ENCODE measurements at regions not wholly inside any gene's neighbourhood (a gene's known extent, or its start where the extent isn't known, plus 50 kb on each side); places are given as distances from the start of the nearest gene placed in this dataset.
"Not testable (repeated sequence)": the region's sequence is repeated elsewhere in the genome, so short reads cannot be mapped to it uniquely, and the experiment has no call there.

DNA sequence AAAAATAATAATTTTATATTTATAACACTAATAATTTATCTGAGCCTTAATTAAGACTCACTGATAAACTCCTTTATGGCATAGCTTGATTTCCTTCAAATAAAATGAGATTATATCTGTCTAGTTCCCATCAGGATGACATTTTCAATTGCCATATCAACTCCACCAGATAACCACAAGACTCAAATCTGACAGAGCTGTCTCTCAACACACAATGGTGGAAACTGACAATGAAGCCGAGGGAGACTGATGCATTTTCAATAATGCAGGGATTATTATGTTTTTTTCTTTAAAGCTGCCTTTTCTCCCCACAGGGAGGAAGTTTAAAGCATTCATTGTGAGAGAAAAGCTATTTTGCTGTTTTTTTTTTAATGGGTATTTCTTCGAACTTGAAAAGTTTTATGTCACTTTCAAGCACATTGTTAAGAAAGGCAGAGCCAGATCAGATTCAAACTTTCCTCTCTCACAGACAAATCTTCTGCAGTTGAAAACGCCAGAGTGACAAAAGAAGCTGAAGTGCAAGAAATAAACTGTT, 1326.9 kb upstream of the MIR17HG start:
- DNase-seq: no peak

DNA sequence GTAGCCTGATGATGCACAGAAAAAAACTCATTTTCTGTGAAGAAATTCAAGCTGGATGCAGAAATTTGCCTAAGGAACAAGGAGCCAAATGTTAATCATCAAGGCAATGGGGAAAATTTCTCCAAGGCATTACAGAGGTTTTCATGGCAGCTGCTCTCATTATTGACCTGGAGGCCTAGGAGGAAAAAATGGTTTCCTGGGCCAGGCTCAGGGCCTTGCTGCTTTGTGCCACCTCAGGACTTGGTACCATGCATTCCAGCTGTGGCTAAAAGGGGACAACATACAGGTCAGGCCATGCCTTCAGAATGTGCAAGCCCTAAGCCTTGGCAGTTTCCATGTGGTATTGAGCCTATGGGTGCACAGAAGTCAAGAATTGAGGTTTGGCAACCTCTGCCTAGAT, 1320.1 kb upstream of the MIR17HG start:
- no peak for DNase-seq

DNA sequence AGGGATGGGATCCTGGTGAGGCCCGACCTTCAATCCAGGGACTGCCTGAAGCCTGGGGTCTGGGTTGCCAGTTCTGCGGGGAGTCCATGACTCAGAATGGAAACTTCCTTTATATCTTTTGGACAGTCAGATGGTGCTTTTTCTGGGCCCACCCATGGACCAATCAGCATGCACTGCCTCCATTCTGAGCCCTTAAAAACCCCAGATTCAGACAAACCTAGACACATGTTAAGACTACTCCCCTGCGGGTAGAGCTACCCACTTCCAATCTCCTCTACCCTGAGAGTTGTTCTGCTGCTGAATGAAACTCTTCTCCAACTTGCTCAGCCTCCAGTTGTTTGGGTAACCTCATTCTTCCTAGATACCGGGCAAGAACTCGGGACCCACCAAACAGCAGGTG, 1315.2 kb upstream of the MIR17HG start:
- DNase-seq: no peak

DNA sequence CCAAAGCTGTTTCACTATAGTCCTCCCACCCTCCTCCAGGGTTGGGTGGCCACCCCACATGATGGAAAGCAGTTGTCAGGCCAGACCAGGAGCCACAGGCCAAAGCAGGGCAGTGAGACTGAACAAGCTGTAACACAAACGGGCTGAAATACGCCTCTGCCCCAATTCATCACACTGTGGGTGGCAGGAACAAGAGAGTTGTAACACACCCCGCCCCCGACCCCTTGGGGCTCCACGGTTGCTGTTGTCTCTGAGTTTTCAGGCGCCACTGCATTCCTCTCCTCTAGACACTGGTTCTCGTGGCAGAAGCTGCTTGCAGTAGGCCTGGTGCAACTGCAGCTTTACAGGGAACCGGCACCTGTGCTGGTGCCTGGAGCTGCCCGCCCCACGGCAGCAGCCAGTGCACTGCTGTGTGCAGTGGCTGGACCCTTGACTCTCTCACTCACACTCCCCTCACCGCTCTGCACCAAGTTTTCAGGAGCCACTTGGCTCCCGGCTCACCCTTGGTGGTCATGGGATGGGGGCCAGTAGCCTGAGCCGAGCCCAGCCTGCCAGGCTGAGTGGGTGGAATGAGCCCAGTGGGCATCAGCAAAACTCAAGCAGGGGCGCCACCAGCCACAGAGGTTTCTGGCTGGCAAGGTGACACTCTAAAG, 1314.5 kb upstream of the MIR17HG start:
- DNase-seq: no peak

DNA sequence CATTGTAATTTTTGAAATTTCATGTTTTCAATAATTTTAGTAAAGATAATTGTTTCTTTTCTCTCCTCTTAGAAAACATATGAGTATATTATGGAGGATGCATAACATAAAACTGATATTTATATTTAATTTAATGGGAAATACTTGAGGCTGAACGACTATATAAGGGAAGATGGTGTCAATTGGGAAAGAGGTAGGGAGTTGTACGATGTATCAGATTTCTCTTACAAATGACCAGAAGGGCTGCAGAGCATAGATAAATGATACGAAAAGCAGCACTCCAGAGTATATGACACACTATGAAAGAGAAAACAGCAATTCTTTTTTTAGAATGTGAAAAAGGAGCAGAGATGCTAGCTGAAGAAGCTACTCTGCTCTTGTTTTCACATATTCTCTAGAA, 1308.0 kb upstream of the MIR17HG start:
- DNase-seq: no peak

DNA sequence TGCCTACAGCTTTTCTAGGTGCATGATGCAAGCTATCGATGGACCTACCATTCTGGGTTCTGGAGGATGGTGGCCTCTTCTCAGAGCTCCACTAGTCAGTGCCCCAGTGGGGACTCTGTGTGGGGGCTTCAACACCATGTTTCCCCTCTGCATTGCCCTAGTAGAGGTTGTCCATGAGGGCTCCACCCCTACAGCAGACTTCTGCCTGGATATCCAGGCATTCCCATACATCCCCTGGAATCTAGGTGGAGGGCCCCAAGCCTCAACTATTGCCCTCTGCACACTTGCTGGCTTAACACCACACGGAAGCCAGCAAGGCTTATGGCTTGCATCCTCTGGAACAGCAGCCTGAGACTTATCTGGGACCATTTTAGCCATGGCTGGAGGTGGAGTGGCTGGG, 1299.9 kb upstream of the MIR17HG start:
- no peak for DNase-seq

DNA sequence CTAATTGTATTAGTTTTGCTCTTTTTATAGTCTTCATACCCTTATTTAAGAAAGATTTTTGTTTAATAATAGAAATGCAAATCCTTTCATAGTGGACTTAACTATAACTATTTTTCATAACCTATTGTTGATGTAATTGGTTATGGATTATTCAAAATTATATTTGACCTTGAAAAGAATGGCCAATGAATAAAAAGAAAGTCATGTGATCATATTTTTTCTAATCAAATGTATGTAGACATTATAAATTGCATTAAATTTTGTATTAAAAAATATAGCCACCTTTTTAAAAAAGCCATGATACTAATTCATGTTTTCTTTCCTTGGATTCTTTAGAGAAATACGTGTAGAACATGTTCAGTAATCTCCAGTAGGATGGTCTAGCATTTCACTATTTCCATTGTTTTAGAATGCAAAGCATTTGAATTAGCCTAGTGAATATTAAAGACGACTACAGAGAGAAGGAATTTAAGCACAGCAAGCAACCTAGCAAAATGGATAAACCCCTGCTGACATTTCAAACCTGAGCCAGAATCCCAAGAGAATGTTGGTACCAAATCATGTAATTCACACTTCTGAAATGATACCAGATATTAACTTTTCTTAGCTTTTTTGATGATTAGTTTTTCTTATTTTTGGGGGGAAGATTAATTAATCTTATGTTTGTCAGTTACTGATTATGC, 1297.4 kb upstream of the MIR17HG start:
- no peak for DNase-seq

DNA sequence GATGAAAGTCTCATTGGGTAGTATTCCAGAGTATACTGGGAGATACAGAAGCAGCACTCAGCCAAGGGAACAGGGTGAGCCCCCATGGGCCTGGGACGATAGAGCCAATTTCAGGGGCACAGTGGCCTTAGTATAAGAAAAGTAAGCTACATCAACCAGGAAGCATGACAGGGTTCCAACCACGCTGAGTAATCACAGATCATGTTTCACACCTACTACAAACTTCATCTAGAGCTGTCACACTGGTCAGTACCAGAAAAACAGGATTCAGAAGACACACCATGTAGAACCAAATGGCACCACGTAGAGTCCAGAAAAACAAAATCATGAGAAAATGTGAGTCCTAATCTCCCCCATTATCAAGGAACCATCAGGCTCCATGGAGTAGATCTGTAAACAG, 1292.4 kb upstream of the MIR17HG start:
- no peak for DNase-seq

DNA sequence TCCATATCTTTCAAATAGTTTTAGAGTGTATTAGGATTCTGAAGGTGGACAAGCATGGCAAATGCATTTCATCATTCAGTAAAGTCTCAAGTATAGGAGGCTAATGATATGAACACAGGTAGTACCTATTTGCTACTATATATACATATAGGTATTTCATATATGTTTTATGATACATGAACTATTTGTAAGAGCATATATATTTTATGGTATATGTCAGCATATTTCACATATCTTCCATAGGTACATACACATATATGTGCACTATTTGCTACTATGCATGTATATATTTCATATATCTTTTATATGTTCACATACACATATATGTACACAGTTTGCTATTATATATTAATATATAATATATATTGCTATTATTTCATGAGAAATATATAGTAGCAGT, 1291.7 kb upstream of the MIR17HG start:
- DNase-seq: no peak

DNA sequence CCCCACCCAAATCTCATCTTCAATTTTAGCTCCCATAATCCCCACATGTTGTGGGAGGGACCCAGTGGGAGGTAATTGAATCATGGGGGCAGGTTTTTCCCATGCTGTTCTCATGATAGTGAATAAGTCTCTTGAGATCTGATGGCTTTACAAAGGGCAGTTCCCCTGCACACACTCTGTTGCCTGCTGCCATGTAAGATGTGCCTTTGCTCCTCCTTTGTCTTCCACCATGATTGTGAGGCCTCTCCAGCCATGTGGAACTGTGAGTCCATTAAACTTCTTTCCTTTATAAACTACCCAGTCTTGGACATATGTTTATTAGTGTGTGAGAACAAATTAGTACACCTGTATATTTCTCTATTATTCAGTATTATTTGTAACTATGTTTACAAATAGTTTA, 1283.3 kb upstream of the MIR17HG start:
- DNase-seq: not testable (repeated sequence)

DNA sequence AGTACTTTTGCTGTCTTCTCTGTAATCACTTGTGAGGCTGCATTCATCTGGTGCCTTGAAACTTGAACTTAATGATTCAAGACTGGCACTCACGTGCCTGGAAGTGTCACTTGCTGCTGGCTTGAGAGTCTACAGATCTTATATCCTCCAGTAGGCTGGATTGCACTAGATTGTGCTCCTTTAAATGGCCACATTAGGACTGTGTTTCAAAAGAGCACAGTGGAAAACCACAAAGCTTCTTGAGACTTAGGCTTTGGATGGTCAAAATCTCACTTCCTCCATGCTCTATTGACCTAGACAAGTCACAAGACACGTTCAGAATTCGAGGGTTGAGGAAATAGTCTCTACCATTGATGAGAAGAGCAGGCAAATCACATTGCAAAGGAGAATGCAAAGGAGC, 1278.8 kb upstream of the MIR17HG start:
- no peak for DNase-seq

DNA sequence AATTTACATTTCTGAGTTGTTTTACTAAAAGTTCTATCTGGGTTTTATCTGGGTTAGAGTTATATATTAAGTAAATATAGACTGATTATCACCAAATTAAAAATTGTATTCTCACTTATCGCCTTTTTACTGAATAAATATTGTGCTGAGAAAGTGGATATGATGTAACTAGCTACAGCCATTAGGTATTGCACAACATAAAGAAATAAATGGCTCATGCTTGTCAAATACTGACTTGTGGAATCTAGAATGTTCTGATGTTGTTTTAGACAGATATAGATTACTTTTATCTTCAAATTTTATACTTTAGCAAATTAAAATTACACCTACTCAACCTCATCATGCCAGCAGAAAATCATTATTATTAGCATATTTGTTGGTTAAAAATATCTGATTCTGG, 1277.1 kb upstream of the MIR17HG start:
- no peak for DNase-seq

DNA sequence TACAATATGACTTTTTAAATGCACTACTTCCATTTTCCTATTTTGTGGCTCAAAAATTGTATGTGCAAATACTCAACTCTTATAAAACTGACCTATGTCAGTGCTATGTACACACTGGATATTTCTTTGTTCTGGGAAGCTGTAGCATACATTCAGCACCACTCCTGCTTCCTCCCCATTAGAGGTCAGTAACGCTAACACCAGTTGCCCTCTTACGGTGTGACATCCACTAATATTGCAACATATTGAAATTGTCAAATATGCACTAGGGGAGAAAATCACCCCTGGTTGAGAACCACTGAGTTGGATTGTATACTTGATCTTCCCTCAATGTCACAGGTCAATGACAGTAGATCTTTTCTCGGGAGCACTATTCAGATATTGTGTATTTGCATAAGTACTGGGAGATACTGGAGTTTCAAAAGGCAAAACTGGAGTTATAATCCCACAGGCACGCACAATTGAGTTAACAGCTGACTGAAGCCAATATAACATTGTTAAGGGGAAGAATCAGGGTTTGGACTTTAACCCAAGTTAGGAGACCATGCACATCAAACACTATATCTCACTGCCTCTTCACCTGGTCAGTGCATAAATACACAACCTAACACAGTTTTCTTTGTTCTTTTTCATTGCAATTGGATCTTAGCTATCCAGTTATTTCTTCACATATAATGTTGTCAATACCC, 1276.5 kb upstream of the MIR17HG start:
- DNase-seq: no peak

DNA sequence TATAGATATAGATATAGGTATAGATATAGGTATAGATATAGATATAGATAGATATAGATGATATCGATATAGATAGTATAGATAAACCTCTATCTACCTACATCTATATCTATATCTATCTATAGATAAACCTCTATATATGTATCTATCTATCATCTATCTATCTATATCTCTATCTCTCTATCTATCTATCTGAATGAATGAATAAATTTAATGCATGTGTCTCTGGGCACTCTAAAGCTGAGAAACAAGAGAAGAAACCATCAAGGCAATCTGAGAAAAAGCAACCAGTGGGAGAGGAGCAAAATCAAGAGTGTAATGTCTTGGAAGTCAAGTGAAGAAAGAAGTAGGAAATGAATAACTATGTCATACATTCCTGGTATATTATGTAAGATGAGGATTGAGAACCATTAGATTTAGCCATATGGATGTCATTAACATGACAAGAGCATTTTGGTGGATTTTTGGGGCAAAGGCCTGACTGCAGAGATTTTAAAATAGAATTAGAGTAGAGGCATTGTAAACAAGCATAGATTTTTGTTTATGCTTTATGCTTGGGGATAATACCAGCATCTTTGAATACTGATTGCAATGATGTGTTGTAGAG, 1262.7 kb upstream of the MIR17HG start:
- no peak for DNase-seq

DNA sequence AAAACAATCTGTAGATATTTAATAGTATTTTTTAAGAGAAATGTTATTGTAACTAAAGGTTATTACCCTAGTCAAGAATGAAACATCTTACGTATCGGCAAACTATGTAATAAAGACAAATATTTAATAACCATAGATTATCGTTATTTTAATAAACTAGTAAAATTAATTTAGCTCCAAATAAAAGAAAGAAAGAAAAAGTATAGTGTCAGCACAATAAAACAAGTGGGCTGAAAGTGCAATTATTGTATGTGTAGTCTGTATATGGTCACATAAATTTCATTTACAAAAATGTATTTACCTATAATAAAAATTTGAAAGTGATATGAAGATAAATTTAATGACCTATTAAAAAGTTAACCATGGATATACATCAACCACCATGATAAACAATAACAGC, 1258.4 kb upstream of the MIR17HG start:
- DNase-seq: no peak

DNA sequence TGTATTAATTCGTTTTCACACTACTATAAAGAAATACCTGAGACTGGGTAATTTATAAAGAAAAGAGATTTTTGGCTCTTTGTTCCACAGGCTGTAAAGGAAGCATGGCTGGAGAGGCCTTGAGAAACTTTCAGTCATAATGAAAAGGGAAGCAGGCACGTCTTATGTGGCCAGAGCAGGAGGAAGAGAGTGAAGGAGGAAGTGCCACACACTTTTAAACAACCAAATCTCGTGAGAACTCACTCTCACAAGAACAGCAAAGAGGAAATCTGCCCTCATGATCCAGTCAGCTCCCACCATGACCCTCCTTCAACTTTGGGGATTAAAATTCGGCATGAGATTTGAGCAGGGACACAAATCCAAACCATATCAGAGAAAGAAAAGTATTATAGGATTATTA, 1255.9 kb upstream of the MIR17HG start:
- DNase-seq: no peak

DNA sequence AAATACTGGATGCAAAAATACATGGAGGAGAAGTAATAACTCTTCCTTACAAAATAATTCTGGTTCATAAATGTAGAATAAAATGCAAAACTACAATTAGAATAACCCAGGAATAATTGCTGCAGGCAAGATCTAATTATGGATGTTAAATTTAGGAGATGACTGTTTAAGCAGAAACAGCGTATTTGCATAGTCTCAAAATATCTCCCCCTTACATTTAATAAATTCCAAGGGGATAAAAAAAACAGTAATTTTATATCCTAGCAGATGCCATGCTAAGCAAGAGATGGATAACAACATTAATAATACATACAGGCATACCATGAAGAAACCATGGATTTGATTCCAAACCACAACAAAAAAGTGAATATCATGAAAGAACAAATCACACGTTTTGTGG, 1253.1 kb upstream of the MIR17HG start:
- no peak for DNase-seq

DNA sequence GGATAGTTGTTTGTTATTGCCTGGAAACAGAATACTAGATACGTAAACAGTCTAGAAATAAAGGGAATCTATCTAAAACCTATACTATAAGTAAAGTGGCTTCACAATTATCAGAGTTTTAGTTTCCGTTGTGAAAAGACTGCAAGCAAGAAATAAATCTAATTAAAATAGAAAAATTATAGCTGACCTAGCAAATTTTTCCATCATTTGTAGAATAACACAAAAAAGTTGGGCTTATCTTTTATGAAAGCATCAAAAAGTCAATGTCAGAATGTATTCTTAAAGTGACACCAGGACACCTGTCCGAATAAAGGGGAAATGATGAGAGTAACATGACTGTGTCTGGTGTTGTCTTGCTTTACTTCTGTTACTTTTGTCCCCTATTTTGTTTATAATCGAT, 1248.9 kb upstream of the MIR17HG start:
- no peak for DNase-seq

DNA sequence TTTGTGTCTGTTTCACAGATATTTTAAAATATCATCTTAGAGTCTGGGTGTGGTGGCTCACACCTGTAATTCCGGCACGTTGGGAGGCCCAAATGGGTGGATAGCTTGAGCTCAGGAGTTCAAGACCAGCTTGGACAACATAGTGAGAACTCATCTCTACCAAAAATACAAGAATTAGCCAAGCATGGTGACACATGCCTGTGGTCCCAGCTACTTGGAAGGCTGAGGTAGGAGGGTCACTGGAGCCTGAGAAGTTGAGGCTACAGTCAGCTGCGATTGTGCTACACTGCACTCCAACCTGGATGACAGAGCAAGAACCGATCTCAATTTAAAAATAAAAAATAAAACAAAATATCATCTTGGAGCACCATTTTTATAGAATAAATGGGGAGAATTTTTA, 1247.6 kb upstream of the MIR17HG start:
- DNase-seq: no peak

DNA sequence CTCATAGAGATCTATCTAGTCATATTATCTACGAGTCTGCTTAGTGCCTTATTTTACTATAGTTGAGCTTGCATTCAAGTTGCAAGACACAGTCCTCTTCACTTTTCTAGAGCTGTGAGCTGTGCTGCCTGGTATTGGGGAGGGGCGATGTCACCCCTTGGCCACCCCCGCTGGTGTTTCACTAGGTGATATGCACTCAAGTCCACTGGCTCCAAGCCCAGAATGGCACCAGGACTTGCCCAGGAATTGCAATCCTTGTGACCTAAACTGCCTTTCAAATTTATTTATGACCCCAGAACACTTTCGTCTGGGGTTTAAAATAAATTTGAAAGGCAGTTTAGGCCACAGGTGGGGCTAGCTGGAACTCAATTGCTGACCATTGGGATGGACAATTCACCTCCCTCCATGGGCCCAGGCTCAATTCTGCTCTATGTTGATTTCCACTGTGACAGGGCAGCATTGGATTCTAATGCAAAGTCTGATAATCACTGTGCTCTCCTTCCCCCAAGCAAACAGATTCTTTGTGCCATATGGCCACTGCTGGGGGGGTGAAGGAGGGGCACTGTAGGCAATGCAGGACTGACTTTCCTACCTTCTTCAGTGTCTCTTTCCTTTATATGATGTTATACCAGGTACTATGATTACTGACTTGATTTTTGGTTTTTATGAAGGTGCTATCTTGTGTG, 1244.2 kb upstream of the MIR17HG start:
- no peak for DNase-seq

DNA sequence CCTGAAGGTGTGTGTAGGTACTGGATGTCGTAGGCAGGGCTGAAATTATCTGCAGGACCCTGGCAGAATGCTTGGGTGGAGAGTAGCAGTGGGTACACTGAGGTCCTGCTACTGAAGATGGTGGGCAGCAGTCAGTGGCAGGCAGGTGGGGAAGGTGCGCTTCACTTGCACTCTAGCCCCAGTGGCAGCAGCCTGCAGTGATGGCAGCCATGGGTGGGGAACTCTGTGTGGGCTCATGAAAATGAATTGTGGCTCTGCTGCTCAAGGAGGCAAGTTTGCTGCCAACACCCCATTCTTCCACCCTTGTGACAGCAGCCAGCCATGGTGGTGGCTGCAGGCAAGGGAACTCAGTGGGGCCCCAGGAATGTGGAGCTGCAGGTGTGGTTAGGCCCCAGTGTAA, 1242.7 kb upstream of the MIR17HG start:
- DNase-seq: no peak

DNA sequence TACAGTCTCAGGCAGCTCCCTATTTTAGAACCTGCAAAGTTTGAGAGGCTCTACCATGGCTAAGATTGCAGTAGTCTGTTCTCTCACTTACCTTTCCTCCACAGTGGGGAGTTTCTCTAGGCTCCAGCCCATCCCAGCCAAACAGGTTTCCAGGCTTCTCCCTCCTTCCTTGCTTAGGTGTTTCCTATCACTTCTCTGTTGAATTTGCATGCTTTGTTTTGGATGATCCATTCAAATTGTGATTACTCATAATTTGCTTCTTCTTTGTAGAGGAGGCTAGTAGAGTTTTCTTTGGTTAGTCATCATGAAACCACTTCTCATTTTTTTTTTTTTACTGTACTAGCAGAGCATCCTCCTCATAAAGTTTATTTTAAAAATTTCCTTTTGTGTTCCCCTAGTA, 1242.2 kb upstream of the MIR17HG start:
- no peak for DNase-seq

DNA sequence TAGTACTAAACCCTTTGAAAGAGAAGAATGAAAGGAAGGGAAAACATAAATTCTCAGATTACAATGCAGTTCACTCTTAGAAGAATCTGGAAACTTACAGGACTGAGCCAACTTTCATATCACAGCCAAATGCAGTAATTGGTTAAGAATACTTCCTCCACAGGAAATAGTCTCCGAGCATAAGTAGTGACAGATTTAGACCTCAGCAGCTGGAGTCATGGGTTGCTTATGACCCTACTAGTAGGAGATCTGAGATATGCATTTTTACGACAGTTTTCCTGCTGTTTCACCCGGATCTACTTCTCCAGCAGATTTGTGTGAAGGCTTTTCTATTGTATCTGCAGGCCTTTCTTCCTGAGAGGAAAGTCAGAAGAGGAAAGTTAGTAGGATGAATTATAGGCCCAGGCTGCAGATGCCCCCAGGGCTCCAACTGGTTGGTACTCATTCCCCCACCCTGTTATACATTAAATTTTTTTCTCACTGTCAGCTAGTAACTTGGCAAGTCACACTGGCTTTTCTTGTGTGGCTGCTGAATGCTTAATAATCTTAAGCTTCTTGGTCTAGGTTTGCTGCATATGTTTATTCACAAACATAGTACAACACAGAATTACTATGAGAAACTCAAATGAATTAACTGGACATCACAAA, 1241.5 kb upstream of the MIR17HG start:
- no peak for DNase-seq
